ENCODE measurements at regions not wholly inside any gene's neighbourhood (a gene's known extent, or its start where the extent isn't known, plus 50 kb on each side); places are given as distances from the start of the nearest gene placed in this dataset.
"Not testable (repeated sequence)": the region's sequence is repeated elsewhere in the genome, so short reads cannot be mapped to it uniquely, and the experiment has no call there.

- Histone ChIP-seq H3K9me3 (replicated peaks) (no peaks in the 10 kb centered on the region), H3K4me3 (no peak overlapping the region), H3K27me3 (replicated peaks) (no peaks in the 10 kb centered on the region), H3K36me3 (no peaks in the 10 kb centered on the region), H3K27ac (no peak overlapping the region), H3K4me1 (replicated peaks) (peaks cover 6% of the 10 kb centered on the region; the same call in 1 of the 2 replicates)
- peak in 1 of 2 experiments; percentile 16 for DNase-seq (ENCODE audit: low read depth in 1 of 2, low spot score in 2 of 2)
Measured at GRCh38 chr18:70411876-70412435, 123.1 kb downstream of the SOCS6 start.

GRCh38 chr18:70411307-70411706, 122.5 kb downstream of the SOCS6 start:
- Histone ChIP-seq H3K4me3 (no peak overlapping the region), H3K27ac (no peak overlapping the region), H3K4me1 (replicated peaks) (peaks cover 6% of the 10 kb centered on the region; the same call in 1 of the 2 replicates), H3K36me3 (no peaks in the 10 kb centered on the region), H3K9me3 (replicated peaks) (no peaks in the 10 kb centered on the region), H3K27me3 (replicated peaks) (no peaks in the 10 kb centered on the region)
- DNase-seq (ENCODE audit: low read depth in 1 of 2, low spot score in 2 of 2): no peak

GRCh38 chr18:70405052-70405451, 116.2 kb downstream of the SOCS6 start:
- H3K9me3 ChIP-seq (replicated peaks): no peaks in the 10 kb centered on the region
- H3K4me1 ChIP-seq (replicated peaks): no peaks in the 10 kb centered on the region
- no peak overlapping the region for H3K4me3 ChIP-seq
- DNase-seq (ENCODE audit: low read depth in 1 of 2, low spot score in 2 of 2): no peak
- H3K36me3 ChIP-seq: no peaks in the 10 kb centered on the region
- no peaks in the 10 kb centered on the region for H3K27me3 ChIP-seq (replicated peaks)
- H3K27ac ChIP-seq: no peak overlapping the region

GRCh38 chr18:70400476-70400875, 111.6 kb downstream of the SOCS6 start:
- H3K27me3 ChIP-seq (replicated peaks): no peaks in the 10 kb centered on the region
- peaks cover 13% of the 10 kb centered on the region for H3K4me1 ChIP-seq (replicated peaks)
- H3K27ac ChIP-seq: no peak overlapping the region
- no peaks in the 10 kb centered on the region for H3K36me3 ChIP-seq
- H3K9me3 ChIP-seq (replicated peaks): no peaks in the 10 kb centered on the region; the same call in 1 of the 2 replicates
- H3K4me3 ChIP-seq: no peak overlapping the region
- no peak for DNase-seq (ENCODE audit: low read depth in 1 of 2, low spot score in 2 of 2)

- Histone ChIP-seq H3K4me3 (no peak overlapping the region), H3K9me3 (replicated peaks) (no peaks in the 10 kb centered on the region; the same call in 1 of the 2 replicates), H3K36me3 (no peaks in the 10 kb centered on the region), H3K27me3 (replicated peaks) (no peaks in the 10 kb centered on the region), H3K27ac (no peak overlapping the region), H3K4me1 (replicated peaks) (peaks cover 13% of the 10 kb centered on the region)
- no peak for DNase-seq (ENCODE audit: low read depth in 1 of 2, low spot score in 2 of 2)
Measured at GRCh38 chr18:70398076-70398475, 109.2 kb downstream of the SOCS6 start.

GRCh38 chr18:70397259-70397925, 108.5 kb downstream of the SOCS6 start:
- H3K4me1 ChIP-seq (replicated peaks): peaks cover 13% of the 10 kb centered on the region

GRCh38 chr18:70395771-70396170, 106.9 kb downstream of the SOCS6 start:
- peaks cover 13% of the 10 kb centered on the region for H3K4me1 ChIP-seq (replicated peaks)
- DNase-seq (ENCODE audit: low read depth in 1 of 2, low spot score in 2 of 2); H3K4me3 ChIP-seq; H3K36me3 ChIP-seq; H3K9me3 ChIP-seq (replicated peaks); H3K27me3 ChIP-seq (replicated peaks); H3K27ac ChIP-seq: not testable (repeated sequence)

More at GRCh38 chr18:70397259-70397925, 108.5 kb downstream of the SOCS6 start:
- Histone ChIP-seq H3K27me3 (replicated peaks) (no peaks in the 10 kb centered on the region), H3K36me3 (no peaks in the 10 kb centered on the region), H3K4me3 (no peak overlapping the region), H3K27ac (no peak overlapping the region), H3K9me3 (replicated peaks) (no peaks in the 10 kb centered on the region; the same call in 1 of the 2 replicates)
- DNase-seq (ENCODE audit: low read depth in 1 of 2, low spot score in 2 of 2): no peak

GRCh38 chr18:70394672-70395071, 105.8 kb downstream of the SOCS6 start:
- no peaks in the 10 kb centered on the region; the same call in 1 of the 2 replicates for H3K9me3 ChIP-seq (replicated peaks)
- no peak for DNase-seq (ENCODE audit: low read depth in 1 of 2, low spot score in 2 of 2)

GRCh38 chr18:70390371-70391090, 101.7 kb downstream of the SOCS6 start:
- Histone ChIP-seq H3K4me3 (no peak overlapping the region), H3K27ac (no peak overlapping the region), H3K4me1 (replicated peaks) (peaks cover under 1% of the 10 kb centered on the region), H3K9me3 (replicated peaks) (no peaks in the 10 kb centered on the region), H3K27me3 (replicated peaks) (no peaks in the 10 kb centered on the region), H3K36me3 (no peaks in the 10 kb centered on the region)
- DNase-seq (ENCODE audit: low read depth in 1 of 2, low spot score in 2 of 2): no peak

More at GRCh38 chr18:70394672-70395071, 105.8 kb downstream of the SOCS6 start:
- no peak overlapping the region for H3K27ac ChIP-seq
- H3K4me3 ChIP-seq: no peak overlapping the region
- H3K4me1 ChIP-seq (replicated peaks): peaks cover 13% of the 10 kb centered on the region
- H3K27me3 ChIP-seq (replicated peaks): no peaks in the 10 kb centered on the region
- no peaks in the 10 kb centered on the region for H3K36me3 ChIP-seq

- DNase-seq (ENCODE audit: low read depth in 1 of 2, low spot score in 2 of 2); H3K9me3 ChIP-seq (replicated peaks); H3K36me3 ChIP-seq; H3K4me3 ChIP-seq; H3K27me3 ChIP-seq (replicated peaks); H3K27ac ChIP-seq: not testable (repeated sequence)
- peaks cover 12% of the 10 kb centered on the region for H3K4me1 ChIP-seq (replicated peaks)
Measured at GRCh38 chr18:70389036-70389435, 100.2 kb downstream of the SOCS6 start.

GRCh38 chr18:70387027-70387426, 98.2 kb downstream of the SOCS6 start:
- Histone ChIP-seq H3K36me3 (no peaks in the 10 kb centered on the region), H3K27me3 (replicated peaks) (no peaks in the 10 kb centered on the region), H3K4me1 (replicated peaks) (peaks cover 18% of the 10 kb centered on the region), H3K9me3 (replicated peaks) (no peaks in the 10 kb centered on the region), H3K4me3 (no peak overlapping the region), H3K27ac (no peak overlapping the region)
- no peak for DNase-seq (ENCODE audit: low read depth in 1 of 2, low spot score in 2 of 2)

GRCh38 chr18:70386582-70386981, 97.7 kb downstream of the SOCS6 start:
- Histone ChIP-seq H3K36me3 (no peaks in the 10 kb centered on the region), H3K4me1 (replicated peaks) (peaks cover 19% of the 10 kb centered on the region), H3K4me3 (no peak overlapping the region), H3K27ac (no peak overlapping the region), H3K9me3 (replicated peaks) (no peaks in the 10 kb centered on the region), H3K27me3 (replicated peaks) (no peaks in the 10 kb centered on the region)
- DNase-seq (ENCODE audit: low read depth in 1 of 2, low spot score in 2 of 2): no peak

- no peaks in the 10 kb centered on the region for H3K36me3 ChIP-seq
- no peaks in the 10 kb centered on the region for H3K9me3 ChIP-seq (replicated peaks)
- H3K4me1 ChIP-seq (replicated peaks): peaks cover 24% of the 10 kb centered on the region
- no peaks in the 10 kb centered on the region for H3K27me3 ChIP-seq (replicated peaks)
- H3K27ac ChIP-seq: peak overlapping the region; percentile 72
- no peak for DNase-seq (ENCODE audit: low read depth in 1 of 2, low spot score in 2 of 2)
- H3K4me3 ChIP-seq: no peak overlapping the region
Measured at GRCh38 chr18:70385474-70385873, 96.6 kb downstream of the SOCS6 start.

GRCh38 chr18:70384181-70384790, 95.4 kb downstream of the SOCS6 start:
- DNase-seq (ENCODE audit: low read depth in 1 of 2, low spot score in 2 of 2): peak; percentile 81 to 85
- Histone ChIP-seq H3K4me1 (replicated peaks) (peaks cover 24% of the 10 kb centered on the region), H3K27me3 (replicated peaks) (no peaks in the 10 kb centered on the region), H3K36me3 (no peaks in the 10 kb centered on the region), H3K27ac (peak overlapping the region; percentile 72), H3K4me3 (no peak overlapping the region), H3K9me3 (replicated peaks) (no peaks in the 10 kb centered on the region)
